HEK293 (cell line): ENCODE measurements at regions not wholly inside any gene's neighbourhood (a gene's known extent, or its start where the extent isn't known, plus 50 kb on each side); places are given as distances from the start of the nearest gene placed in this dataset.

Experiments used
- CTCF ChIA-PET: fragments of 350-600 bp; formaldehyde crosslinking; extraction: SDS; loops from one replicate; lab custom pipeline; 2021; ENCODE audit warnings: antibody characterized with exemption; lab: Yijun Ruan, JAX
- POLR2A ChIA-PET: fragments of 300-600 bp; formaldehyde crosslinking; extraction: SDS; loops from one replicate; lab custom pipeline; 2020; ENCODE audit warnings: antibody characterized with exemption, inconsistent platforms; lab: Yijun Ruan, JAX
- H3K27ac ChIP-seq: fragments of 200-500 bp; sonication (Bioruptor generic); 2 replicates; pipeline ENCODE4 v1.5.1; 2014; ENCODE audit warnings: low read depth, low read length, control low read depth, inconsistent platforms; ENCODE audit errors: extremely low read depth
- H3K36me3 ChIP-seq, 2 experiments: fragments of 200-500 bp in 1 of 2; sonication (Bioruptor generic) in 1 of 2; 1 replicate in 1 of 2; 2 replicates in 1 of 2; pipeline ENCODE4 v1.5.1; 2014 to 2017; ENCODE audit warnings: inconsistent platforms in 2 of 2, low read length in 2 of 2; ENCODE audit not compliant: control insufficient read depth in 2 of 2, insufficient read depth in 1 of 2
- H3K4me1 ChIP-seq: fragments of 200-500 bp; sonication (Bioruptor generic); 2 replicates; pipeline ENCODE4 v1.5.1; 2014; ENCODE audit warnings: mild to moderate bottlenecking, low read length, inconsistent platforms; ENCODE audit not compliant: control insufficient read depth, insufficient read depth
- H3K4me3 ChIP-seq: 2 replicates; pipeline ENCODE4 v1.5.1; 2011; ENCODE audit warnings: low read depth, mild to moderate bottlenecking, control low read depth, low read length, moderate library complexity
- H3K9me3 ChIP-seq: fragments of 200-500 bp; sonication (Bioruptor generic); 2 replicates; pipeline ENCODE4 v1.5.1; 2014; ENCODE audit warnings: low read depth, low read length, inconsistent platforms; ENCODE audit not compliant: control insufficient read depth, insufficient read depth
- EGR2 ChIP-seq: fragments of 450-650 bp; formaldehyde crosslinking; IDR thresholded peaks from 2 replicates; pipeline ENCODE4 v1.5.1; 2016; ENCODE audit warnings: low read depth, missing biosample characterization, missing genetic modification characterization
- GFI1B ChIP-seq: fragments of 450-650 bp; formaldehyde crosslinking; IDR thresholded peaks from 2 replicates; pipeline ENCODE4 v1.5.1; 2016; ENCODE audit warnings: missing biosample characterization, missing genetic modification characterization
- GLI4 ChIP-seq: fragments of 450-650 bp; formaldehyde crosslinking; IDR thresholded peaks from 2 replicates; pipeline ENCODE4 v1.5.1; 2016; ENCODE audit warnings: missing biosample characterization, missing genetic modification characterization
- HOXD13 ChIP-seq: sonication (generic); formaldehyde crosslinking; IDR thresholded peaks from 2 replicates; pipeline ENCODE4 v1.8.0; 2022; ENCODE audit warnings: missing genetic modification reagents, borderline replicate concordance
- KLF1 ChIP-seq: fragments of 450-650 bp; formaldehyde crosslinking; IDR thresholded peaks from 2 replicates; pipeline ENCODE4 v1.5.1; 2016; ENCODE audit warnings: missing biosample characterization, missing genetic modification characterization
- KLF7 ChIP-seq: fragments of 450-650 bp; formaldehyde crosslinking; IDR thresholded peaks from 2 replicates; pipeline ENCODE4 v1.5.1; 2016; ENCODE audit warnings: missing biosample characterization, missing genetic modification characterization, borderline replicate concordance
- TCF7L2 ChIP-seq: IDR thresholded peaks from 2 replicates; pipeline ENCODE4 v1.6.1; 2011; ENCODE audit warnings: low read depth, mild to moderate bottlenecking, inconsistent platforms, low read length, moderate library complexity, borderline replicate concordance
- ZFHX2 ChIP-seq: fragments of 450-650 bp; formaldehyde crosslinking; conservative IDR thresholded peaks from 2 replicates; pipeline ENCODE4 v1.5.1; 2016; ENCODE audit warnings: missing biosample characterization, missing genetic modification characterization
- ZFP3 ChIP-seq: fragments of 450-650 bp; formaldehyde crosslinking; IDR thresholded peaks from 2 replicates; pipeline ENCODE4 v1.5.1; 2016; ENCODE audit warnings: low read depth, missing biosample characterization, missing genetic modification characterization
- ZNF140 ChIP-seq: fragments of 450-650 bp; formaldehyde crosslinking; IDR thresholded peaks from 2 replicates; pipeline ENCODE4 v1.5.1; 2016; ENCODE audit warnings: missing biosample characterization, missing genetic modification characterization
- ZNF148 ChIP-seq: fragments of 450-650 bp; formaldehyde crosslinking; IDR thresholded peaks from 2 replicates; pipeline ENCODE4 v1.5.0; 2017; ENCODE audit warnings: missing biosample characterization, missing genetic modification characterization, borderline replicate concordance
- ZNF24 ChIP-seq: fragments of 450-650 bp; formaldehyde crosslinking; IDR thresholded peaks from 2 replicates; pipeline ENCODE4 v1.5.1; 2016; ENCODE audit warnings: missing biosample characterization, missing genetic modification characterization
- ZNF530 ChIP-seq: fragments of 450-650 bp; formaldehyde crosslinking; IDR thresholded peaks from 2 replicates; pipeline ENCODE4 v1.5.1; 2016; ENCODE audit warnings: low read depth, missing biosample characterization, missing genetic modification characterization
- ZNF548 ChIP-seq: fragments of 450-650 bp; formaldehyde crosslinking; IDR thresholded peaks from 2 replicates; pipeline ENCODE4 v1.5.1; 2016; ENCODE audit warnings: missing biosample characterization, missing genetic modification characterization
- ZNF558 ChIP-seq: fragments of 450-650 bp; formaldehyde crosslinking; IDR thresholded peaks from 2 replicates; pipeline ENCODE4 v1.5.1; 2016; ENCODE audit warnings: missing biosample characterization, missing genetic modification characterization
- ZNF610 ChIP-seq: fragments of 450-650 bp; formaldehyde crosslinking; IDR thresholded peaks from 2 replicates; pipeline ENCODE4 v1.5.1; 2016; ENCODE audit warnings: missing biosample characterization, missing genetic modification characterization, borderline replicate concordance
- ZNF626 ChIP-seq: fragments of 450-650 bp; sonication (Bioruptor Pico); formaldehyde crosslinking; IDR thresholded peaks from 2 replicates; pipeline ENCODE4 v1.5.1; 2018; ENCODE audit warnings: missing biosample characterization, missing genetic modification characterization, inconsistent platforms
- ZNF677 ChIP-seq: fragments of 450-650 bp; IDR thresholded peaks from 2 replicates; pipeline ENCODE4 v1.5.0; 2018; ENCODE audit warnings: missing biosample characterization, mild to moderate bottlenecking, missing genetic modification characterization, moderate library complexity
- TF ChIP-seq, protein P1 (sequence below): fragments of 450-650 bp; formaldehyde crosslinking; IDR thresholded peaks from 2 replicates; pipeline ENCODE4 v1.5.1; 2017; ENCODE audit warnings: missing biosample characterization, missing genetic modification characterization
- TF ChIP-seq, protein P2 (sequence below): fragments of 450-650 bp; formaldehyde crosslinking; IDR thresholded peaks from 2 replicates; pipeline ENCODE4 v1.5.1; 2017; ENCODE audit warnings: missing biosample characterization, missing genetic modification characterization
- TF ChIP-seq, protein P3 (sequence below): fragments of 450-650 bp; formaldehyde crosslinking; IDR thresholded peaks from 2 replicates; pipeline ENCODE4 v1.5.1; 2016; ENCODE audit warnings: missing biosample characterization, missing genetic modification characterization

GRCh38 chr2:173661586-173661985 is 303.6 kb downstream of the SP3 start:
- Histone ChIP-seq H3K4me1 (no peaks in the 10 kb centered on the region), H3K36me3 (no peaks in the 10 kb centered on the region), H3K27ac (no peak overlapping the region), H3K4me3 (no peak overlapping the region), H3K9me3 (no peaks in the 10 kb centered on the region)
- POLR2A ChIA-PET: no interaction called here
- CTCF ChIA-PET: no interaction called here
- TF ChIP-seq ZNF148 (tag by site-specific recombination) (no peak), ZNF24 (tag by site-specific recombination) (no peak), ZNF548 (tag by site-specific recombination) (no peak), KLF7 (no peak), HOXD13 (no peak), ZNF558 (tag by site-specific recombination) (no peak), ZNF677 (no peak), ZNF140 (tag by site-specific recombination) (no peak), TCF7L2 (no peak), GLI4 (no peak)
- TF ChIP-seq, protein P1, sequence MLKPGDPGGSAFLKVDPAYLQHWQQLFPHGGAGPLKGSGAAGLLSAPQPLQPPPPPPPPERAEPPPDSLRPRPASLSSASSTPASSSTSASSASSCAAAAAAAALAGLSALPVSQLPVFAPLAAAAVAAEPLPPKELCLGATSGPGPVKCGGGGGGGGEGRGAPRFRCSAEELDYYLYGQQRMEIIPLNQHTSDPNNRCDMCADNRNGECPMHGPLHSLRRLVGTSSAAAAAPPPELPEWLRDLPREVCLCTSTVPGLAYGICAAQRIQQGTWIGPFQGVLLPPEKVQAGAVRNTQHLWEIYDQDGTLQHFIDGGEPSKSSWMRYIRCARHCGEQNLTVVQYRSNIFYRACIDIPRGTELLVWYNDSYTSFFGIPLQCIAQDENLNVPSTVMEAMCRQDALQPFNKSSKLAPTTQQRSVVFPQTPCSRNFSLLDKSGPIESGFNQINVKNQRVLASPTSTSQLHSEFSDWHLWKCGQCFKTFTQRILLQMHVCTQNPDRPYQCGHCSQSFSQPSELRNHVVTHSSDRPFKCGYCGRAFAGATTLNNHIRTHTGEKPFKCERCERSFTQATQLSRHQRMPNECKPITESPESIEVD: no peak

GRCh38 chr2:173663353-173663752 is 301.8 kb downstream of the SP3 start:
- no peaks in the 10 kb centered on the region for H3K4me1 ChIP-seq
- TF ChIP-seq GFI1B (tag by site-specific recombination): no peak
- no peak for TF ChIP-seq ZNF530
- TF ChIP-seq, protein P2, sequence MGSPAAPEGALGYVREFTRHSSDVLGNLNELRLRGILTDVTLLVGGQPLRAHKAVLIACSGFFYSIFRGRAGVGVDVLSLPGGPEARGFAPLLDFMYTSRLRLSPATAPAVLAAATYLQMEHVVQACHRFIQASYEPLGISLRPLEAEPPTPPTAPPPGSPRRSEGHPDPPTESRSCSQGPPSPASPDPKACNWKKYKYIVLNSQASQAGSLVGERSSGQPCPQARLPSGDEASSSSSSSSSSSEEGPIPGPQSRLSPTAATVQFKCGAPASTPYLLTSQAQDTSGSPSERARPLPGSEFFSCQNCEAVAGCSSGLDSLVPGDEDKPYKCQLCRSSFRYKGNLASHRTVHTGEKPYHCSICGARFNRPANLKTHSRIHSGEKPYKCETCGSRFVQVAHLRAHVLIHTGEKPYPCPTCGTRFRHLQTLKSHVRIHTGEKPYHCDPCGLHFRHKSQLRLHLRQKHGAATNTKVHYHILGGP (tag by site-specific recombination): no peak
- no peak for TF ChIP-seq KLF1
- no peak for TF ChIP-seq ZNF626 (tag by site-specific recombination)
- no peak for TF ChIP-seq ZNF610 (tag by site-specific recombination)
- H3K9me3 ChIP-seq: no peaks in the 10 kb centered on the region
- no peaks in the 10 kb centered on the region for H3K36me3 ChIP-seq
- H3K27ac ChIP-seq: no peak overlapping the region
- no peak overlapping the region for H3K4me3 ChIP-seq
- ChIA-PET POLR2A (no interaction called here), CTCF (interaction anchor here (0.6 kb wide), 1 partner anchor 486 kb away, joined by 3 read pairs; no protein-coding TSS in a partner anchor)

DNA sequence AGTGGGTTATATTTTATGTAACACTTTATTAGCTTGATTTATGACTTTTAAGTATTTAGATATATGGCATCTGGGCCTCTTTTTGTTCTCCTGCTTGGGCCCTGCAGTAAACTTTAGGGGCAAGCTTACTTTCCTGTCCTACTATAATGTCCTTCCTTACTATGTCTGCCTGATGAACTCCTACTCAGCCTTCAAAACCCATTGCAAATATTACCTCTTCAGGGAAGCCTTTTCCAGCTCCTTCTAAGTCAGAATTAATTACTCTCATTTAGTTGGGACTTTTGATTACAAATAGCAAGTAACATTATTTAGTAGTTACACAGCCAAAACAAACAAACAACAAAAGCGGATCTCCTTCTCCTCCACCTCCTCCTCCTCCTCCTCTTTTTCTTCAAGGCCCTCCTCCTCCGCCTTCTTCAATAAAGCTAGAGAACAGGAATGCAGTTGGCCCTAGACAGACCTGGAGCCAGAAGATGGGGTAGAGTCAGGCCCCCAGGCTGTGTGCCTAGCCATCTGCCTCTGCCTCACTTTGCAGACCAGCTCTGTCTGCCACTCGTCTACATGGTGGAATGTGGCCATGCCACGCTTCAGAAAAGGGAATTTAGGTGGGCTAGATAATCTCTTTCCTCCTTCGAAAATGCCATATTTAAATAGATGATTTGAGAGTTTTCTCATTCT is 301.2 kb downstream of the SP3 start:
- Histone ChIP-seq H3K36me3 (no peaks in the 10 kb centered on the region), H3K4me1 (no peaks in the 10 kb centered on the region), H3K4me3 (no peak overlapping the region), H3K9me3 (no peaks in the 10 kb centered on the region), H3K27ac (no peak overlapping the region)
- POLR2A ChIA-PET: no interaction called here
- TF ChIP-seq EGR2 (tag by site-specific recombination) (0 out of 2 replicates have a peak, but pooled peaks have one; percentile 47), ZFHX2 (peak; percentile 47; the same call in 1 of the 2 replicates), ZFP3 (tag by site-specific recombination) (peak; percentile 85)
- TF ChIP-seq, protein P1: no peak
- TF ChIP-seq, protein P3, sequence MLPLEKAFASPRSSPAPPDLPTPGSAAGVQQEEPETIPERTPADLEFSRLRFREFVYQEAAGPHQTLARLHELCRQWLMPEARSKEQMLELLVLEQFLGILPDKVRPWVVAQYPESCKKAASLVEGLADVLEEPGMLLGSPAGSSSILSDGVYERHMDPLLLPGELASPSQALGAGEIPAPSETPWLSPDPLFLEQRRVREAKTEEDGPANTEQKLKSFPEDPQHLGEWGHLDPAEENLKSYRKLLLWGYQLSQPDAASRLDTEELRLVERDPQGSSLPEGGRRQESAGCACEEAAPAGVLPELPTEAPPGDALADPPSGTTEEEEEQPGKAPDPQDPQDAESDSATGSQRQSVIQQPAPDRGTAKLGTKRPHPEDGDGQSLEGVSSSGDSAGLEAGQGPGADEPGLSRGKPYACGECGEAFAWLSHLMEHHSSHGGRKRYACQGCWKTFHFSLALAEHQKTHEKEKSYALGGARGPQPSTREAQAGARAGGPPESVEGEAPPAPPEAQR (tag by site-specific recombination): no peak
- CTCF ChIA-PET: interaction anchor here (0.6 to 0.7 kb wide), 3 partner anchors 94 to 487 kb away, joined by 3 read pairs; no protein-coding TSS in a partner anchor
